ENCODE measurements at regions not wholly inside any gene's neighbourhood (a gene's known extent, or its start where the extent isn't known, plus 50 kb on each side); places are given as distances from the start of the nearest gene placed in this dataset.
"Not testable (repeated sequence)": the region's sequence is repeated elsewhere in the genome, so short reads cannot be mapped to it uniquely, and the experiment has no call there.

GRCh38 chr21:28099001-28099705, 893.5 kb downstream of the LTN1 start:
- DNase-seq, result no peak

- no peak for DNase-seq
Measured at GRCh38 chr21:28091466-28091865, 901.2 kb downstream of the LTN1 start.

GRCh38 chr21:28090546-28090945, 902.1 kb downstream of the LTN1 start:
- DNase-seq, result no peak

- DNase-seq, result no peak
Measured at GRCh38 chr21:28089599-28090441, 902.9 kb downstream of the LTN1 start.

- no peak for DNase-seq
Measured at GRCh38 chr21:28086861-28087581, 905.7 kb downstream of the LTN1 start.

- DNase-seq, result no peak
Measured at GRCh38 chr21:28084951-28085350, 907.7 kb downstream of the LTN1 start.

GRCh38 chr21:28083350-28083749, 909.3 kb downstream of the LTN1 start:
- DNase-seq, result no peak

GRCh38 chr21:28078126-28078525, 914.6 kb downstream of the LTN1 start:
- DNase-seq, result no peak

- no peak for DNase-seq
Measured at GRCh38 chr21:28074676-28075075, 918.0 kb downstream of the LTN1 start.

- no peak for DNase-seq
Measured at GRCh38 chr21:28072601-28073000, 920.1 kb downstream of the LTN1 start.

GRCh38 chr21:28069450-28069923, 923.2 kb downstream of the LTN1 start:
- DNase-seq, result no peak

GRCh38 chr21:28068455-28069358, 924.0 kb downstream of the LTN1 start:
- no peak for DNase-seq

- DNase-seq, result no peak
Measured at GRCh38 chr21:28066596-28067387, 925.9 kb downstream of the LTN1 start.

- no peak for DNase-seq
Measured at GRCh38 chr21:28066076-28066475, 926.6 kb downstream of the LTN1 start.

- no peak for DNase-seq
Measured at GRCh38 chr21:28063241-28064216, 929.1 kb downstream of the LTN1 start.

- not testable (repeated sequence) for DNase-seq
Measured at GRCh38 chr21:28052956-28053355, 939.7 kb downstream of the LTN1 start.

- DNase-seq, result not testable (repeated sequence)
Measured at GRCh38 chr21:28051649-28052048, 941.0 kb downstream of the LTN1 start.

- not testable (repeated sequence) for DNase-seq
Measured at GRCh38 chr21:28035692-28036091, 957.0 kb downstream of the LTN1 start.

GRCh38 chr21:28034916-28035315, 957.8 kb downstream of the LTN1 start:
- not testable (repeated sequence) for DNase-seq

- not testable (repeated sequence) for DNase-seq
Measured at GRCh38 chr21:28034334-28034733, 958.3 kb downstream of the LTN1 start.
